A673 (cell line): ENCODE measurements at regions not wholly inside any gene's neighbourhood (a gene's known extent, or its start where the extent isn't known, plus 50 kb on each side); places are given as distances from the start of the nearest gene placed in this dataset.

Source experiments
- BruUV-seq: library from RNA; stranded (reverse); fragments of 400-500 nt; replicated peaks from 2 replicates; lab custom pipeline; 2021; lab: Mats Ljungman, UMichigan
- CTCF ChIA-PET: fragments of 300-600 bp; sonication (Branson Sonifier 250); formaldehyde crosslinking; loops from one replicate; lab custom pipeline; 2022; ENCODE audit warnings: antibody characterized with exemption; lab: Charles Lee
- POLR2A ChIA-PET: fragments of 300-600 bp; sonication (Branson Sonifier 250); formaldehyde crosslinking; loops from one replicate; lab custom pipeline; 2022; ENCODE audit warnings: antibody characterized with exemption; ENCODE audit not compliant: low non-redundant PET; lab: Charles Lee
- DNase-seq: peaks from one replicate; pipeline ENCODE4 v3.0.0-alpha.2; 2015; ENCODE audit warnings: low spot score
- H3K27ac ChIP-seq: fragments of 200-600 bp; sonication (generic); 2 replicates; pipeline ENCODE4 v1.5.1; 2016; ENCODE audit warnings: mixed run types, low read depth, mild to moderate bottlenecking, mixed read lengths, antibody characterized with exemption, low read length; ENCODE audit not compliant: poor library complexity, severe bottlenecking
- H3K27me3 ChIP-seq: fragments of 200-600 bp; sonication (generic); replicated peaks from 2 replicates; pipeline ENCODE4 v1.6.1; 2017; ENCODE audit warnings: mixed run types, low read depth, mild to moderate bottlenecking, mixed read lengths, antibody characterized with exemption, low read length; ENCODE audit not compliant: insufficient read depth, poor library complexity
- H3K36me3 ChIP-seq: fragments of 200-600 bp; sonication (generic); 2 replicates; pipeline ENCODE4 v1.6.1; 2016; ENCODE audit warnings: mixed run types, mild to moderate bottlenecking, mixed read lengths, antibody characterized with exemption, low read length; ENCODE audit not compliant: insufficient read depth, poor library complexity, severe bottlenecking
- H3K4me1 ChIP-seq: fragments of 200-600 bp; sonication (generic); 2 replicates; pipeline ENCODE4 v1.6.1; 2017; ENCODE audit warnings: mixed run types, mild to moderate bottlenecking, mixed read lengths, antibody characterized with exemption, low read length; ENCODE audit not compliant: insufficient read depth, poor library complexity, severe bottlenecking
- H3K4me3 ChIP-seq: fragments of 200-600 bp; sonication (generic); 2 replicates; pipeline ENCODE4 v1.5.1; 2016; ENCODE audit warnings: low read depth, mixed run types, mild to moderate bottlenecking, mixed read lengths, low read length; ENCODE audit not compliant: poor library complexity, severe bottlenecking
- H3K9me3 ChIP-seq: fragments of 200-600 bp; sonication (generic); 2 replicates; pipeline ENCODE4 v1.6.1; 2016; ENCODE audit warnings: mixed run types, low read depth, mild to moderate bottlenecking, mixed read lengths, antibody characterized with exemption, low read length; ENCODE audit not compliant: poor library complexity, severe bottlenecking
- CTCF ChIP-seq: fragments of 300-800, 200-600 bp; sonication (generic); conservative IDR thresholded peaks from 2 replicates; pipeline ENCODE4 v1.5.1; 2017; ENCODE audit warnings: low read depth, mild to moderate bottlenecking, antibody characterized with exemption, low read length, moderate library complexity, mixed read lengths
- EZH2 ChIP-seq: fragments of 200-600 bp; sonication (generic); IDR thresholded peaks from 2 replicates; pipeline ENCODE4 v1.6.1; 2017; ENCODE audit warnings: borderline replicate concordance, low read depth, mild to moderate bottlenecking, mixed read lengths, antibody characterized with exemption, low read length; ENCODE audit not compliant: poor library complexity, severe bottlenecking
- intact Hi-C: fragments of 100-400 bp; cut with micrococcal nuclease; formaldehyde crosslinking; loops from one replicate; pipeline ENCODE4 v1.10.0; 2022; ENCODE audit not compliant: unreplicated experiment

- intact Hi-C loops, result no loop called here
- H3K4me3 ChIP-seq, result no peak overlapping the region
- DNase-seq, result no peak
These were observed 340.1 kb upstream of the NR3C2 start for GRCh38 chr4:148782284-148782683.

DNA sequence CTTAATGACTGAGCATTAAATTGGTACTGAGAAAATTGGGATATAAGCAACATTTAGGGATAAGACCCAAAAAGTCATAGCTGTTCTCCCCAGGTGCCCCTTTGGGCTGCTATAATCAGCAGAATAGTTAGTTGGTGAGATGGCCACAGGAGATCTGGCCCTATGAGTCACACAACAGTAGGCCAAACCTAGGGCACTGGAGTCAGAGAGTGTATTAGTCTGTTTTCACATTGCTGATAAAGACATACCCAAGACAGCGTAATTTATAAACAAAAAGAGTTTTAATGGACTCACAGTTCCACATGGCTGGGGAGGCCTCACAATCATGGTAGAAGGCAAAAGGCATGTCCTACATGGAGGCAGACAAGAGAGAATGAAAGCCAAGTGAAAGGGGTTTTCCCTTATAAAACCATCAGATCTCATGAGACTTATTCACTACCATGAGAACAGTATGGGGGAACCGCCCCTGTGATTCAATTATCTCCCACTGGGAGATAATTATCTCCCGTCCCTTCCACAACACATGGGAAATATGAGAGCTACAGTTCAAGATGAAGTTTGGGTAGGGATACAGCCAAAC, 338.3 kb upstream of the NR3C2 start:
- intact Hi-C loops, result no loop called here
- no peak for DNase-seq
- CTCF ChIA-PET, result no interaction called here
- no peaks in the 10 kb centered on the region for H3K4me1 ChIP-seq
- H3K27ac ChIP-seq, result no peak overlapping the region
- no peaks in the 10 kb centered on the region for H3K27me3 ChIP-seq
- no peak for TF ChIP-seq CTCF
- no peak for TF ChIP-seq EZH2
- BruUV-seq, result no TSS peak
- H3K4me3 ChIP-seq, result no peak overlapping the region
- POLR2A ChIA-PET, result no interaction called here
- H3K9me3 ChIP-seq, result no peaks in the 10 kb centered on the region
- no peaks in the 10 kb centered on the region for H3K36me3 ChIP-seq

More at GRCh38 chr4:148782284-148782683, 340.1 kb upstream of the NR3C2 start:
- Histone ChIP-seq H3K4me1 (no peaks in the 10 kb centered on the region), H3K9me3 (no peaks in the 10 kb centered on the region), H3K27me3 (no peaks in the 10 kb centered on the region), H3K27ac (no peak overlapping the region), H3K36me3 (no peaks in the 10 kb centered on the region)
- ChIA-PET POLR2A (no interaction called here), CTCF (no interaction called here)
- TF ChIP-seq CTCF, result no peak
- no peak for TF ChIP-seq EZH2
- BruUV-seq, result no TSS peak

- no peak overlapping the region for H3K27ac ChIP-seq
- no peaks in the 10 kb centered on the region for H3K9me3 ChIP-seq
- H3K27me3 ChIP-seq, result no peaks in the 10 kb centered on the region
- no peak for DNase-seq
- BruUV-seq, result no TSS peak
- TF ChIP-seq CTCF, result no peak
- ChIA-PET CTCF (no interaction called here), POLR2A (no interaction called here)
- no peaks in the 10 kb centered on the region for H3K36me3 ChIP-seq
- no peak overlapping the region for H3K4me3 ChIP-seq
- H3K4me1 ChIP-seq, result no peaks in the 10 kb centered on the region
- intact Hi-C loops, result no loop called here
These were observed 337.6 kb upstream of the NR3C2 start for GRCh38 chr4:148779771-148780170.
